Activated CD4-positive, alpha-beta T cell treated with anti-CD3 and anti-CD28 coated beads, Interleukin-2, amount 50 U/mL, for 4 hours (primary cell): ENCODE measurements at regions not wholly inside any gene's neighbourhood (a gene's known extent, or its start where the extent isn't known, plus 50 kb on each side); places are given as distances from the start of the nearest gene placed in this dataset.
"Not testable (repeated sequence)": the region's sequence is repeated elsewhere in the genome, so short reads cannot be mapped to it uniquely, and the experiment has no call there.

Experiments used
- DNase-seq, 2 experiments: peaks; one replicate each; pipeline ENCODE4 v3.0.0-alpha.2; 2020

- DNase-seq = no peak
Observed at GRCh38 chr6:170006900-170007467, 255.6 kb downstream of the ERMARD start.

- DNase-seq = no peak
Observed at GRCh38 chr6:170006071-170006899, 254.9 kb downstream of the ERMARD start.

DNA sequence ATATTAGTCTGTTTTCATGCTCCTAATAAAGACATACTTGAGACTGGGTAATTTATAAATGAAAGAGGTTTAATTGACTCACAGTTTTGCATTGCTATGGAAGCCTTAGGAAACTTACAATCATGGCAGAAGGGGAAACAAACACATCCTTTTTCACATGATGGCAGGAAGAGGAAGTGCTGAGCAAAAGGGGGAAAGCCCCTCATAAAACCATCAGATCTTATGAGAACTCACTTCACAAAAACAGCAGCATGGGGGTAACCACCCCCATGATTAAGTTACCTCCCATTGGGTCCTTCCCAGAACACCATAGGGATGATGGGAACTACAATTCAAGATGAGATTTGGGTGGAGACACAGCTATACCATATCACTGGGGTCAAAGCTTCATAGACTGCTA lies 254.2 kb downstream of the ERMARD start:
- no peak for DNase-seq

GRCh38 chr6:170004585-170005210 lies 253.3 kb downstream of the ERMARD start:
- DNase-seq = no peak

DNA sequence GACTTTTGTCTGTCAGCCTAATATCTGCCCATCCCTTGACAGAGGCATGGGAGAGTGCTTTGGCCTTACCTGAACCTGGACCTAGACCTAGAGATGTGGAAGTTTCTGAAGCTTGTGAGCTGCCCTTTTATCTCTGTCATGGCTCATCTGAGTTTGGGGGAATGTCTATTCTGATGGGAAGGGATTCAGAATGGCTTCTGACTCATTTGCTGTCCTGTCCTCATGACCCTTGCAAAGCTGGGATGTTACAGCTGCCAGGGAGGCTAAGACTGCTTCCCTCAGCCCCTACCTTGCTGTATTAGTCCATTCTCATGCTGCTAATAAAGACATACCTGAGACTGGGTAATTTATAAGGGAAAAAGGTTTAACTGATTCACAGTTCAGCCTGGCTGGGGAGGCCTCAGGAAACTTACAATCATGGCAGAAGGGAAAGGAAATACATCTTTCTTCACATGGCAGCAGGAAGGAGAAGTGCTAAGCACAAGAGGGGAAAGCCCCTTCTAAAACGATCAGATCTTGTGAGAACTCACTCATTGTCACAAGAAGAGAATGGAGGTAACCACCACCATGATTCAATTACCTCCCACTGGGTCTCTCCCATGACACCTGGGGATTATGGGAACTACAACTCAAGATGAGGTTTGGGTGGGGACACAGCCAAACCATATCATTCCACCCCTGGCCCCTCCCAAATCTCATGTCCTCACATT lies 252.2 kb downstream of the ERMARD start:
- no peak for DNase-seq

GRCh38 chr6:170003027-170003426 lies 251.6 kb downstream of the ERMARD start:
- no peak for DNase-seq

GRCh38 chr6:170001782-170002181 lies 250.4 kb downstream of the ERMARD start:
- DNase-seq = not testable (repeated sequence)

DNA sequence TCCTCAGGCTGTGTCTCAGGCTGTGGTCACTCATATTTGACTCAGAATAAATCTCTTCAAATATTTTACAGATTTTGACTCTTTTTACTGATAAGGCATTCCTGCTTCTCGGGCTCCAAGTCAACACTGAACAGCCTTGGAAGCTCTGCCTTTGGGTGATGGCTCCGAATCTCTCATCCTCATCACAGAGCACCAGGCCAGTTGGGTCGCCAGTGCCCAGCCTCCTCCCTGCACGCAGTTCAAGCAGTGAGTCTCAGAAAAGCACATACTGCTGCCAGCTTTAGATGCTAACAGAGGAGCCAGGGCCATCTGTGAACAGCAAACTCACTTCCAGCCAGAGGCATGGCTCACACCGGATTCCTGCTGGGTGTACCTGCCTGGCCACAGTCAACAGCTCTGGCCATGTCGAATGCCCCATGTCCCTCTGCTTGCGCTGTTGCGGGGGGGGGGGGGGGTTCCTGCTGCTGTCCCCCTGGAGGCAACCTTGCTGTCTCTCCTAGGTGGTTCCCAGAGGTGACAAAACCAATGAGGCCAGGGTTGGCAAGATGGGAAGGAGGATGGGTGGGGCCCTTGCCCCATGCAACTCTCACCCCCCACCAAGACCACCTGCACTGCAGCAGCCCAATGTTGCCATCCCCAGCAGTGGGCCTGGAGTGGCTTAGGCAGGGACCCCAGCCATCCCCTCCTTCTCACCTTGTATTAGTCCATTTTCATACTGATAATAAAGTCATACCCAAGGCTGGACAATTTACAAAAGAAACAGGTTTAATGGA lies 248.8 kb downstream of the ERMARD start:
- DNase-seq = no peak

GRCh38 chr6:169999367-169999766 lies 247.9 kb downstream of the ERMARD start:
- DNase-seq = no peak

- DNase-seq = no peak
Observed at GRCh38 chr6:169998457-169998856, 247.0 kb downstream of the ERMARD start.

DNA sequence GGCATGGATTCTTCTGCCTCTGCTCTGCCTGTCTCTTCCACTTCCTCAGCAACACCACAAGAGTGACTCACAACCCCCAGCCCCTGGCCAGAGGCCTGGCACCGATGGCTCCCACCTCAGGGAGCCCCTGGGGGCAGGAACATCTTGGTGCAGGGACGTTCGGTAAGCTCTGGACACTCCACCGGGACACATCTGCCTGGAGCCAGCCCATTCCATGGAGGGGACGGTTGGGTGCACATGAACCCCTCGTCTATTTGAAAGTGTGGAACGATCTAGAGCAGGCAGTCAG lies 246.5 kb downstream of the ERMARD start:
- DNase-seq = no peak

DNA sequence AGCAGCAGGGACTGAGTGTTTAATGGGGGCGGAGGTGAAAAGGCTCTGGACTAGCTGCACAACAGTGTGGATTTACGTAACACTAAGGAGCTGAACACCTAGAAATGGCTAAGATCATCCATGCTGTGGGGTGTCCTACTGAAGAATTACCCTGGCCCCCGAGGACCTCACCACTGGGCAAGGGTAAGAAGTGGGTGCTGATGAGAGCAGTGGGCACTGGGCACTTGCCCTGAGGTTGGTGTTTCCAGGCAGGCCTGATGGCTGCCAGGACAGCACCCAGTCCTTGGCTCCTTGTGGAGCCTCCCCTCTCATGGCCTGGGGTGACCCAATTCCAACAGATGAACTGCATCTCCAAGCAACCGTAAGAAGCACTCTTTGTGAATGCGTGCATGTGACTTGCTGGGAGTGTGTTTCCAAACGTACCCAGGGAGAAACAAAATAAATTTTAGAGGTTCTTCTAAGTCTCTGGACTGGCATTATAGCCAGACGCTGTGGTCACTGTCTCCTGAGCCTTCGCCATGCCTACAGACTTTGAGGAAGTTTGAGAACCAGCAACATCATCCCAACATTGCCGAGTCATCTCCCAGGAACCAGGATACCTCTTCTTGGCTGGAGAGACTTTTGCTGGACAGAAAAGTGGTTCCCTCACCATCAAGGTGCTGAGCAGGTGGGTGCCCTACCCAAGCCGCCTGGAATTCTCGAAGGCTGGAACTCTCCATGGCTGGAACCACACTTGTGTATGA lies 245.9 kb downstream of the ERMARD start:
- DNase-seq = no peak

GRCh38 chr6:169996378-169997051 lies 245.1 kb downstream of the ERMARD start:
- no peak for DNase-seq

- DNase-seq = no peak
Observed at GRCh38 chr6:169994739-169995138, 243.3 kb downstream of the ERMARD start.

- DNase-seq = no peak
Observed at GRCh38 chr6:169993861-169994481, 242.5 kb downstream of the ERMARD start.

- no peak for DNase-seq
Observed at GRCh38 chr6:169991913-169992312, 240.5 kb downstream of the ERMARD start.

DNA sequence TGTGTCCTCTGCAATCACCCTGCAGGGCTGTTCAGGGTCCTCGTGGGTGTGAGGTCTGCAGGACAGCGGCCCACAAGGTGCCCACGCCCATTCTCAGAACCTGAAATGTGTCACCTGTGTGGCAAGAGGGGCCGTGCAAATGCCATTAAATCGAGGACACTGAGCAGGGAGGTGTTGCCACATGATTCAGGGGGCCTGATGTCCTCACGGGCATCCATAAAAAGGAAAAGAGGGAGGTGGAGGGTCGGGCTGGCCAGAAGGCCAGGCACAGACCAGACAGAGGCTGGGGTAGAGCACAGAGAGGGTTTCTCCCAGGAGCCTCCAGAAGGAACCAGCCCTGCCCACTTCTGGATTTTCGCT lies 239.6 kb downstream of the ERMARD start:
- no peak for DNase-seq

- peak; percentile 34 to 36 for DNase-seq
Observed at GRCh38 chr6:169990095-169991030, 238.9 kb downstream of the ERMARD start.

DNA sequence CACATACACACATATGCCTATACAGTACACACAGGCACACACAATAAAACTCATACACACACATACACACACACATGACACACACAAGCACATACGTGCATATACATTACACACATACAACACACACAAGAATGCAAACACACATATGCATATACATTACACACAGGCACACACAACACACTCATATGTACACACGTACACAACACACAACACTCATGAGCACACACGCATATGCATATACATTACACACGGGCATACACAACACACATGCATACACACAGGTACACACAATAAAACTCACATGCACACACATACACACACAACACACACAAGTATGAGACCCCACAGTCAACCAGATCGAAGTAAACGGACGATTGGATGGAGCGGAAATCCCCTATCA lies 238.2 kb downstream of the ERMARD start:
- no peak for DNase-seq
